HCT116 (cell line): ENCODE measurements at regions not wholly inside any gene's neighbourhood (a gene's known extent, or its start where the extent isn't known, plus 50 kb on each side); places are given as distances from the start of the nearest gene placed in this dataset.

Experiments
- ATAC-seq: fragments of 200-7000 bp; cut with Tn5 transposase; 2 replicates; pipeline ENCODE4 v1.9.1; 2020; ENCODE audit warnings: mild to moderate bottlenecking, moderate library complexity
- BruUV-seq: library from RNA; stranded (reverse); fragments of 400-500 nt; replicated peaks from 2 replicates; lab custom pipeline; 2021; lab: Mats Ljungman, UMichigan
- CTCF ChIA-PET: fragments of 300-600 bp; sonication (Branson Sonifier 250); formaldehyde crosslinking; loops from one replicate; lab custom pipeline; 2021; ENCODE audit warnings: antibody characterized with exemption; lab: Charles Lee
- POLR2A ChIA-PET: fragments of 300-600, 350-600 bp; sonication (Branson Sonifier 250); formaldehyde crosslinking; loops from one replicate; lab custom pipeline; 2021; ENCODE audit warnings: antibody characterized with exemption; lab: Charles Lee
- RAD21 ChIA-PET, 2 experiments: fragments of 300-600 bp; sonication (Branson Sonifier 250); formaldehyde crosslinking; loops; one replicate each; lab custom pipeline; 2023; ENCODE audit warnings: low total read pairs in 2 of 2; ENCODE audit not compliant: uncharacterized antibody in 2 of 2, unreplicated experiment in 2 of 2, low non-redundant PET in 1 of 2; lab: Charles Lee
- DNase-seq: peaks from one replicate; pipeline ENCODE4 v3.0.0-alpha.2; 2010; ENCODE audit warnings: low read depth, low spot score
- H2AFZ ChIP-seq: fragments of 200-600 bp; shearing (Covaris generic), sonication (generic); 2 replicates; pipeline ENCODE4 v1.6.1; 2017; ENCODE audit warnings: low read depth, mixed run types, mixed read lengths, antibody characterized with exemption, low read length; ENCODE audit not compliant: poor library complexity, severe bottlenecking
- H3K27ac ChIP-seq: 2 replicates; pipeline ENCODE4 v1.5.1; 2012; ENCODE audit warnings: low read depth, low read length
- H3K27me3 ChIP-seq: fragments of 200-600 bp; sonication (generic); 2 replicates; pipeline ENCODE4 v1.6.1; 2016; ENCODE audit warnings: mixed run types, low read length, mixed read lengths; ENCODE audit not compliant: insufficient read depth
- H3K36me3 ChIP-seq, 2 experiments: fragments of 200-500 bp in 1 of 2; fragments of 200-600 bp in 1 of 2; sonication (Bioruptor generic) in 1 of 2; sonication (generic) in 1 of 2; 2 replicates each; pipeline versions ENCODE4 v1.5.1 to v1.6.1; 2014 to 2016; ENCODE audit warnings: low read length in 2 of 2, inconsistent platforms in 1 of 2, mixed read lengths in 1 of 2, mixed run types in 1 of 2; ENCODE audit not compliant: insufficient read depth in 2 of 2, control insufficient read depth in 1 of 2
- H3K4me1 ChIP-seq, 2 experiments: fragments of 200-600 bp in 1 of 2; sonication (generic) in 1 of 2; 2 replicates each; pipeline versions ENCODE4 v1.5.1 to v1.6.1; 2012 to 2017; ENCODE audit warnings: low read length in 2 of 2, inconsistent platforms in 1 of 2, mild to moderate bottlenecking in 1 of 2, mixed read lengths in 1 of 2, mixed run types in 1 of 2, moderate library complexity in 1 of 2; ENCODE audit not compliant: insufficient read depth in 2 of 2, control insufficient read depth in 1 of 2
- H3K4me2 ChIP-seq: fragments of 200-600 bp; sonication (generic); 2 replicates; pipeline ENCODE4 v1.6.1; 2017; ENCODE audit warnings: mixed run types, low read length, mixed read lengths
- H3K4me3 ChIP-seq, 2 experiments: fragments of 200-600 bp in 1 of 2; sonication (generic) in 1 of 2; replicated peaks in 1 of 2; 2 replicates each; pipeline ENCODE4 v1.5.1; 2011 to 2016; ENCODE audit warnings: low read length in 2 of 2, control low read depth in 1 of 2, low read depth in 1 of 2, mild to moderate bottlenecking in 1 of 2, mixed read lengths in 1 of 2, mixed run types in 1 of 2
- H3K79me2 ChIP-seq: fragments of 200-600 bp; sonication (generic); 2 replicates; pipeline ENCODE4 v1.6.1; 2017; ENCODE audit warnings: mild to moderate bottlenecking, mixed run types, low read length, moderate library complexity, mixed read lengths; ENCODE audit not compliant: insufficient read depth
- H3K9ac ChIP-seq: fragments of 200-600 bp; sonication (generic); 2 replicates; pipeline ENCODE4 v1.6.1; 2016; ENCODE audit warnings: low read length, mixed read lengths
- H3K9me2 ChIP-seq: fragments of 200-600 bp; sonication (generic), shearing (Covaris generic); 2 replicates; pipeline ENCODE4 v1.6.1; 2017; ENCODE audit warnings: mixed run types, mild to moderate bottlenecking, moderate library complexity; ENCODE audit not compliant: insufficient read depth
- H3K9me3 ChIP-seq, 2 experiments: fragments of 200-500 bp in 1 of 2; fragments of 200-600 bp in 1 of 2; sonication (Bioruptor generic) in 1 of 2; sonication (generic) in 1 of 2; 2 replicates each; pipeline ENCODE4 v1.6.1; 2014 to 2017; ENCODE audit warnings: low read length in 2 of 2, mixed read lengths in 2 of 2, inconsistent platforms in 1 of 2, low read depth in 1 of 2, mild to moderate bottlenecking in 1 of 2, mixed run types in 1 of 2, moderate library complexity in 1 of 2; ENCODE audit not compliant: control insufficient read depth in 1 of 2, insufficient read depth in 1 of 2
- H4K20me1 ChIP-seq: fragments of 200-600 bp; sonication (generic), shearing (Covaris generic); 2 replicates; pipeline ENCODE4 v1.6.1; 2017; ENCODE audit warnings: mixed run types, mild to moderate bottlenecking, moderate library complexity; ENCODE audit not compliant: insufficient read depth
- ATF3 ChIP-seq: IDR thresholded peaks from 2 replicates; pipeline ENCODE4 v1.6.1; 2012
- CBX3 ChIP-seq: IDR thresholded peaks from 2 replicates; pipeline ENCODE4 v1.6.1; 2012; ENCODE audit warnings: low read depth
- CEBPB ChIP-seq: IDR thresholded peaks from 2 replicates; pipeline ENCODE4 v1.6.1; 2012; ENCODE audit warnings: low read depth
- CTCF ChIP-seq, 3 experiments: fragments of 200-600 bp in 1 of 3; sonication (generic) in 1 of 3; IDR thresholded peaks in 2 of 3; conservative IDR thresholded peaks in 1 of 3; 2 replicates each; pipeline ENCODE4 v1.5.1; 2012 to 2017; ENCODE audit warnings: low read depth in 2 of 3, low read length in 2 of 3, antibody characterized with exemption in 1 of 3, borderline replicate concordance in 1 of 3, control low read depth in 1 of 3, mild to moderate bottlenecking in 1 of 3, mixed read lengths in 1 of 3, mixed run types in 1 of 3, moderate library complexity in 1 of 3; ENCODE audit not compliant: insufficient read depth in 1 of 3
- ELF1 ChIP-seq: IDR thresholded peaks from 2 replicates; pipeline ENCODE4 v1.6.1; 2012; ENCODE audit warnings: low read depth, borderline replicate concordance
- FOSL1 ChIP-seq: IDR thresholded peaks from 2 replicates; pipeline ENCODE4 v1.6.1; 2012; ENCODE audit warnings: low read depth
- POLR2A ChIP-seq: IDR thresholded peaks from 2 replicates; pipeline ENCODE4 v1.7.0; 2011; ENCODE audit warnings: borderline replicate concordance; ENCODE audit not compliant: insufficient read depth, insufficient read length; ENCODE audit errors: extremely low read depth
- POLR2AphosphoS5 ChIP-seq: IDR thresholded peaks from 2 replicates; pipeline ENCODE4 v1.6.1; 2011; ENCODE audit warnings: mild to moderate bottlenecking, low read depth, low read length, moderate library complexity
- REST ChIP-seq: IDR thresholded peaks from 2 replicates; pipeline ENCODE4 v1.6.1; 2012; ENCODE audit warnings: low read depth
- SRF ChIP-seq: IDR thresholded peaks from 2 replicates; pipeline ENCODE4 v1.6.1; 2012; ENCODE audit warnings: low read depth
- ZBTB33 ChIP-seq: IDR thresholded peaks from 2 replicates; pipeline ENCODE4 v1.6.1; 2011; ENCODE audit warnings: mild to moderate bottlenecking, low read length, moderate library complexity; ENCODE audit not compliant: insufficient replicate concordance; ENCODE audit errors: extremely low read depth
- intact Hi-C: fragments of 100-400 bp; cut with micrococcal nuclease; formaldehyde crosslinking; loops from 2 replicates; pipeline ENCODE4 v1.10.0; 2022

GRCh38 chr7:109226699-109227098, 657.0 kb downstream of the DNAJB9 start:
- Histone ChIP-seq H3K4me1 (no peaks in the 10 kb centered on the region), H4K20me1 (no peaks in the 10 kb centered on the region), H3K4me2 (no peak overlapping the region), H3K9ac (no peak overlapping the region), H3K79me2 (no peaks in the 10 kb centered on the region), H3K4me3 (no peak overlapping the region), H3K27me3 (no peaks in the 10 kb centered on the region), H3K36me3 (no peaks in the 10 kb centered on the region), H3K27ac (no peak overlapping the region), H2AFZ (no peak overlapping the region), H3K9me3 (no peaks in the 10 kb centered on the region), H3K9me2 (no peaks in the 10 kb centered on the region)
- TF ChIP-seq ELF1, result no peak
- no peak for TF ChIP-seq REST
- no peak for TF ChIP-seq POLR2AphosphoS5
- no peak for TF ChIP-seq ATF3
- TF ChIP-seq CEBPB, result no peak
- no peak for TF ChIP-seq CTCF (IDR thresholded peaks at IDR 0.05 in 2 of 3, conservative IDR thresholded peaks at IDR 0.05 in 1 of 3; ENCODE audit: borderline replicate concordance in 1 of 3, insufficient read depth in 1 of 3, low read depth in 2 of 3, low read length in 2 of 3)
- no peak for TF ChIP-seq FOSL1
- no peak for TF ChIP-seq SRF
- TF ChIP-seq CBX3, result no peak
- TF ChIP-seq POLR2A, result no peak
- TF ChIP-seq ZBTB33, result no peak
- ChIA-PET CTCF (no interaction called here), POLR2A (no interaction called here), RAD21 (no interaction called here)
- intact Hi-C loops, result no loop called here
- DNase-seq (no peak), ATAC-seq (no peak)
- BruUV-seq, result no TSS peak
